AG08396 (cell line): ENCODE measurements at regions not wholly inside any gene's neighbourhood (a gene's known extent, or its start where the extent isn't known, plus 50 kb on each side); places are given as distances from the start of the nearest gene placed in this dataset.

Experiments used
- DNase-seq: peaks from one replicate; pipeline ENCODE4 v3.0.0; 2012; ENCODE audit warnings: low spot score, mixed read lengths

GRCh38 chr6:8739454-8739853 lies 304.1 kb upstream of the SLC35B3 start:
- no peak for DNase-seq

- DNase-seq = no peak
Observed at GRCh38 chr6:8738951-8739350, 303.6 kb upstream of the SLC35B3 start.

GRCh38 chr6:8736156-8736895 lies 301.0 kb upstream of the SLC35B3 start:
- DNase-seq = no peak

- no peak for DNase-seq
Observed at GRCh38 chr6:8733879-8734278, 298.5 kb upstream of the SLC35B3 start.

GRCh38 chr6:8731874-8732273 lies 296.5 kb upstream of the SLC35B3 start:
- DNase-seq = no peak

- no peak for DNase-seq
Observed at GRCh38 chr6:8710668-8711431, 275.5 kb upstream of the SLC35B3 start.

- no peak for DNase-seq
Observed at GRCh38 chr6:8707956-8708772, 272.8 kb upstream of the SLC35B3 start.

- DNase-seq = no peak
Observed at GRCh38 chr6:8707369-8707768, 272.0 kb upstream of the SLC35B3 start.

GRCh38 chr6:8705435-8706020 lies 270.2 kb upstream of the SLC35B3 start:
- no peak for DNase-seq

- no peak for DNase-seq
Observed at GRCh38 chr6:8703059-8703458, 267.7 kb upstream of the SLC35B3 start.

GRCh38 chr6:8688821-8689220 lies 253.5 kb upstream of the SLC35B3 start:
- no peak for DNase-seq

GRCh38 chr6:8686077-8686476 lies 250.7 kb upstream of the SLC35B3 start:
- no peak for DNase-seq

GRCh38 chr6:8683204-8683603 lies 247.9 kb upstream of the SLC35B3 start:
- DNase-seq = no peak

- no peak for DNase-seq
Observed at GRCh38 chr6:8679823-8680222, 244.5 kb upstream of the SLC35B3 start.

GRCh38 chr6:8678466-8678865 lies 243.1 kb upstream of the SLC35B3 start:
- no peak for DNase-seq

GRCh38 chr6:8674126-8674525 lies 238.8 kb upstream of the SLC35B3 start:
- no peak for DNase-seq

GRCh38 chr6:8672882-8673281 lies 237.5 kb upstream of the SLC35B3 start:
- DNase-seq = no peak

- DNase-seq = no peak
Observed at GRCh38 chr6:8670792-8671191, 235.4 kb upstream of the SLC35B3 start.

- no peak for DNase-seq
Observed at GRCh38 chr6:8664700-8665099, 229.4 kb upstream of the SLC35B3 start.

- no peak for DNase-seq
Observed at GRCh38 chr6:8664070-8664469, 228.7 kb upstream of the SLC35B3 start.

GRCh38 chr6:8659404-8660189 lies 224.3 kb upstream of the SLC35B3 start:
- DNase-seq = no peak

GRCh38 chr6:8658416-8658815 lies 223.1 kb upstream of the SLC35B3 start:
- no peak for DNase-seq
